ENCODE measurements at regions not wholly inside any gene's neighbourhood (a gene's known extent, or its start where the extent isn't known, plus 50 kb on each side); places are given as distances from the start of the nearest gene placed in this dataset.
"Not testable (repeated sequence)": the region's sequence is repeated elsewhere in the genome, so short reads cannot be mapped to it uniquely, and the experiment has no call there.

GRCh38 chr5:164237486-164237885, 732.1 kb downstream of the MAT2B start:
- H3K4me3 ChIP-seq, result no peak overlapping the region
- in situ Hi-C loops (cut with MboI), result no loop called here
- H3K79me2 ChIP-seq (ENCODE audit: insufficient read depth), result no peaks in the 10 kb centered on the region
- no peaks in the 10 kb centered on the region for H3K36me3 ChIP-seq (ENCODE audit: low read depth)
- no peak overlapping the region for H3K27ac ChIP-seq
- no peaks in the 10 kb centered on the region for H3K9me2 ChIP-seq (ENCODE audit: insufficient read depth)
- no peak overlapping the region for H3K9ac ChIP-seq
- H3K27me3 ChIP-seq (replicated peaks; ENCODE audit: insufficient read depth), result no peaks in the 10 kb centered on the region
- DNase-seq, result no peak
- no peaks in the 10 kb centered on the region for H3F3A ChIP-seq (ENCODE audit: insufficient read depth)
- no peak overlapping the region for H3K4me2 ChIP-seq (ENCODE audit: unreplicated experiment)
- TF ChIP-seq EZH2phosphoT487 (IDR thresholded peaks at IDR 0.05; ENCODE audit: insufficient read depth, low read depth) (no peak), EZH2 (IDR thresholded peaks at IDR 0.05; ENCODE audit: insufficient read depth, poor library complexity, severe bottlenecking) (no peak)
- H2AFZ ChIP-seq, result no peak overlapping the region
- no peaks in the 10 kb centered on the region for H4K20me1 ChIP-seq (ENCODE audit: insufficient read depth)
- no peaks in the 10 kb centered on the region for H3K9me3 ChIP-seq (ENCODE audit: low read depth)
- H3K4me1 ChIP-seq (ENCODE audit: insufficient read depth), result no peaks in the 10 kb centered on the region

GRCh38 chr5:164251781-164252180, 746.4 kb downstream of the MAT2B start:
- H3K27me3 ChIP-seq (replicated peaks; ENCODE audit: insufficient read depth); H3K4me1 ChIP-seq (ENCODE audit: insufficient read depth); H3K27ac ChIP-seq; H3K36me3 ChIP-seq (ENCODE audit: low read depth); H3K4me3 ChIP-seq; in situ Hi-C loops (cut with MboI); H3K9ac ChIP-seq; H2AFZ ChIP-seq; H3K9me2 ChIP-seq (ENCODE audit: insufficient read depth); DNase-seq; H3K9me3 ChIP-seq (ENCODE audit: low read depth); H3F3A ChIP-seq (ENCODE audit: insufficient read depth); H3K79me2 ChIP-seq (ENCODE audit: insufficient read depth); H4K20me1 ChIP-seq (ENCODE audit: insufficient read depth); H3K4me2 ChIP-seq (ENCODE audit: unreplicated experiment): not testable (repeated sequence)

GRCh38 chr5:164253764-164254163, 748.3 kb downstream of the MAT2B start:
- no peaks in the 10 kb centered on the region for H3K79me2 ChIP-seq (ENCODE audit: insufficient read depth)
- no peaks in the 10 kb centered on the region for H4K20me1 ChIP-seq (ENCODE audit: insufficient read depth)
- H3K4me3 ChIP-seq, result no peak overlapping the region
- in situ Hi-C loops (cut with MboI), result no loop called here
- H2AFZ ChIP-seq, result no peak overlapping the region
- 38 to 40% methylated on average over 3 of the region's 3 CpGs for WGBS, 2 experiments (ENCODE audit: low coverage in 1 of 2, low lambda C conversion rate in 2 of 2, missing lambda C conversion rate in 2 of 2)
- H3K4me2 ChIP-seq (ENCODE audit: unreplicated experiment), result no peak overlapping the region
- H3K9me3 ChIP-seq (ENCODE audit: low read depth), result no peaks in the 10 kb centered on the region
- H3F3A ChIP-seq (ENCODE audit: insufficient read depth), result no peaks in the 10 kb centered on the region
- no peak overlapping the region for H3K27ac ChIP-seq
- no peaks in the 10 kb centered on the region for H3K9me2 ChIP-seq (ENCODE audit: insufficient read depth)
- no peak overlapping the region for H3K9ac ChIP-seq
- no peaks in the 10 kb centered on the region for H3K27me3 ChIP-seq (replicated peaks; ENCODE audit: insufficient read depth)
- no peaks in the 10 kb centered on the region for H3K4me1 ChIP-seq (ENCODE audit: insufficient read depth)
- TF ChIP-seq EZH2phosphoT487 (IDR thresholded peaks at IDR 0.05; ENCODE audit: insufficient read depth, low read depth) (no peak), EZH2 (IDR thresholded peaks at IDR 0.05; ENCODE audit: insufficient read depth, poor library complexity, severe bottlenecking) (no peak)
- H3K36me3 ChIP-seq (ENCODE audit: low read depth), result no peaks in the 10 kb centered on the region
- DNase-seq, result no peak

GRCh38 chr5:164255598-164256213, 750.3 kb downstream of the MAT2B start:
- Histone ChIP-seq H3K79me2 (ENCODE audit: insufficient read depth) (no peaks in the 10 kb centered on the region), H3K4me2 (ENCODE audit: unreplicated experiment) (no peak overlapping the region), H3F3A (ENCODE audit: insufficient read depth) (no peaks in the 10 kb centered on the region), H3K36me3 (ENCODE audit: low read depth) (no peaks in the 10 kb centered on the region), H3K4me3 (no peak overlapping the region), H3K27ac (no peak overlapping the region), H3K9ac (no peak overlapping the region), H2AFZ (no peak overlapping the region), H3K9me3 (ENCODE audit: low read depth) (peaks cover 4% of the 10 kb centered on the region), H3K27me3 (replicated peaks; ENCODE audit: insufficient read depth) (no peaks in the 10 kb centered on the region), H3K4me1 (ENCODE audit: insufficient read depth) (no peaks in the 10 kb centered on the region), H4K20me1 (ENCODE audit: insufficient read depth) (no peaks in the 10 kb centered on the region), H3K9me2 (ENCODE audit: insufficient read depth) (no peaks in the 10 kb centered on the region)
- 28 to 35% methylated on average over 3 of the region's 3 CpGs for WGBS, 2 experiments (ENCODE audit: low coverage in 1 of 2, low lambda C conversion rate in 2 of 2, missing lambda C conversion rate in 2 of 2)
- in situ Hi-C loops (cut with MboI), result no loop called here
- no peak for TF ChIP-seq EZH2 (IDR thresholded peaks at IDR 0.05; ENCODE audit: insufficient read depth, poor library complexity, severe bottlenecking)
- TF ChIP-seq EZH2phosphoT487 (IDR thresholded peaks at IDR 0.05; ENCODE audit: insufficient read depth, low read depth), result no peak
- no peak for DNase-seq

GRCh38 chr5:164256351-164256750, 750.9 kb downstream of the MAT2B start:
- in situ Hi-C loops (cut with MboI), result no loop called here
- H3K36me3 ChIP-seq (ENCODE audit: low read depth), result no peaks in the 10 kb centered on the region
- no peaks in the 10 kb centered on the region for H3K79me2 ChIP-seq (ENCODE audit: insufficient read depth)
- H3K4me3 ChIP-seq, result no peak overlapping the region
- H3K27ac ChIP-seq, result no peak overlapping the region
- H3K9ac ChIP-seq, result no peak overlapping the region
- WGBS, 2 experiments (ENCODE audit: low coverage in 1 of 2, low lambda C conversion rate in 2 of 2, missing lambda C conversion rate in 2 of 2), result 0% methylated on average over 1 of the region's 1 CpG
- DNase-seq, result peak; percentile 0
- H3K4me2 ChIP-seq (ENCODE audit: unreplicated experiment), result no peak overlapping the region
- no peaks in the 10 kb centered on the region for H4K20me1 ChIP-seq (ENCODE audit: insufficient read depth)
- no peaks in the 10 kb centered on the region for H3K27me3 ChIP-seq (replicated peaks; ENCODE audit: insufficient read depth)
- H3K4me1 ChIP-seq (ENCODE audit: insufficient read depth), result no peaks in the 10 kb centered on the region
- TF ChIP-seq EZH2phosphoT487 (IDR thresholded peaks at IDR 0.05; ENCODE audit: insufficient read depth, low read depth), result no peak
- no peaks in the 10 kb centered on the region for H3K9me2 ChIP-seq (ENCODE audit: insufficient read depth)
- H3F3A ChIP-seq (ENCODE audit: insufficient read depth), result no peaks in the 10 kb centered on the region
- peaks cover 4% of the 10 kb centered on the region for H3K9me3 ChIP-seq (ENCODE audit: low read depth)
- H2AFZ ChIP-seq, result no peak overlapping the region
